H1 (cell line): ENCODE measurements at regions not wholly inside any gene's neighbourhood (a gene's known extent, or its start where the extent isn't known, plus 50 kb on each side); places are given as distances from the start of the nearest gene placed in this dataset.

Source experiments
- MAFK ChIP-seq: IDR thresholded peaks from 2 replicates; pipeline ENCODE4 v1.6.1; 2012; ENCODE audit warnings: low read depth, mild to moderate bottlenecking, improper control_type of control experiment, low read length
- PHF8 ChIP-seq: fragments of 200-600 bp; sonication (generic); conservative IDR thresholded peaks from 2 replicates; pipeline ENCODE4 v1.7.1; 2012; ENCODE audit warnings: low read depth, mild to moderate bottlenecking, inconsistent platforms, low read length, moderate library complexity
- TAF7 ChIP-seq: optimal IDR thresholded peaks from 2 replicates; pipeline ENCODE3; 2011; ENCODE audit warnings: low read depth, mild to moderate bottlenecking, inconsistent platforms, low read length, moderate library complexity, borderline replicate concordance

- no peak for TF ChIP-seq PHF8
- TF ChIP-seq MAFK, result no peak
- no peak for TF ChIP-seq TAF7
Observed at GRCh38 chr5:180424094-180424493, 70.1 kb upstream of the CNOT6 start (continued).
